ENCODE measurements at regions not wholly inside any gene's neighbourhood (a gene's known extent, or its start where the extent isn't known, plus 50 kb on each side); places are given as distances from the start of the nearest gene placed in this dataset.

- no peak for ATAC-seq
- RAD21 ChIA-PET (ENCODE audit: unreplicated experiment) = no interaction called here
- no peak overlapping the region for H3K4me3 ChIP-seq
- H3K4me1 ChIP-seq (ENCODE audit: control insufficient read depth, insufficient read depth, low read length) = no peaks in the 10 kb centered on the region
- no peaks in the 10 kb centered on the region for H3K9me3 ChIP-seq (replicated peaks; ENCODE audit: control insufficient read depth, insufficient read depth, low read length)
- no peaks in the 10 kb centered on the region for H4K20me1 ChIP-seq (ENCODE audit: control insufficient read depth, insufficient read depth)
- WGBS (ENCODE audit: insufficient coverage, insufficient replicate concordance, low lambda C conversion rate, missing lambda C conversion rate) = 47% methylated on average over 2 of the region's 2 CpGs
- CTCF ChIA-PET = no interaction called here
- no peaks in the 10 kb centered on the region for H3K36me3 ChIP-seq (ENCODE audit: control insufficient read depth in 2 of 2, insufficient read depth in 2 of 2, low read length in 1 of 2)
- SMC1A ChIA-PET (ENCODE audit: uncharacterized antibody, unreplicated experiment) = no interaction called here
- no peak overlapping the region for H3K4me2 ChIP-seq (ENCODE audit: control insufficient read depth, insufficient read depth)
- intact Hi-C loops (cut with micrococcal nuclease; ENCODE audit: unreplicated experiment) (no loop called here), in situ Hi-C loops (cut with MboI) (no loop called here)
- no peak for TF ChIP-seq JUND (IDR thresholded peaks at IDR 0.05; ENCODE audit: low read depth, low read length)
- no peak for TF ChIP-seq SIN3A (IDR thresholded peaks at IDR 0.05; ENCODE audit: low read depth, low read length)
- TF ChIP-seq PRDM15 (CRISPR knock-in tag; IDR thresholded peaks at IDR 0.05) = no peak
- no peak for TF ChIP-seq ZNF207 (IDR thresholded peaks at IDR 0.05; ENCODE audit: borderline replicate concordance)
- TF ChIP-seq KAT2A (conservative IDR thresholded peaks at IDR 0.05; ENCODE audit: control insufficient read depth, low read depth, low read length) = no peak
- no peak for TF ChIP-seq TAF1 (IDR thresholded peaks at IDR 0.05; ENCODE audit: borderline replicate concordance, low read depth, low read length)
- no peak for TF ChIP-seq LARP7 (IDR thresholded peaks at IDR 0.05)
- TF ChIP-seq SMAD5 (IDR thresholded peaks at IDR 0.05; ENCODE audit: low read depth) = no peak
- no peak for TF ChIP-seq GATAD2B (conservative IDR thresholded peaks at IDR 0.05; ENCODE audit: low read depth)
- TF ChIP-seq ZBTB33 (IDR thresholded peaks at IDR 0.05) = no peak
- TF ChIP-seq YY1 (IDR thresholded peaks at IDR 0.05; ENCODE audit: low read depth, low read length) = no peak
- no peak for TF ChIP-seq HCFC1 (IDR thresholded peaks at IDR 0.05; ENCODE audit: low read length)
- TF ChIP-seq MXI1 (IDR thresholded peaks at IDR 0.05; ENCODE audit: low read depth, low read length) = no peak
- no peak for TF ChIP-seq ZNF687 (IDR thresholded peaks at IDR 0.05)
- H3K79me2 ChIP-seq (ENCODE audit: control insufficient read depth, insufficient read depth, low read length) = no peaks in the 10 kb centered on the region
- POLR2A ChIA-PET = no interaction called here
- H3K27ac ChIP-seq (ENCODE audit: control insufficient read depth, insufficient read depth) = no peak overlapping the region
- no peak for DNase-seq (ENCODE audit: low read depth, low spot score)
- no peaks in the 10 kb centered on the region for H3K27me3 ChIP-seq (replicated peaks in 1 of 2; ENCODE audit: control insufficient read depth in 2 of 2, insufficient read depth in 2 of 2, low read length in 1 of 2)
- H3K9ac ChIP-seq (ENCODE audit: control insufficient read depth, insufficient read depth, low read length) = no peak overlapping the region
- FAIRE-seq = no peak
- no peak overlapping the region for H2AFZ ChIP-seq (ENCODE audit: control insufficient read depth, low read depth, low read length)
- BruUV-seq (replicated peaks) = no TSS peak
These were observed 231.2 kb downstream of the GPAT3 start for GRCh38 chr4:83767067-83767466.
